ENCODE measurements at regions not wholly inside any gene's neighbourhood (a gene's known extent, or its start where the extent isn't known, plus 50 kb on each side); places are given as distances from the start of the nearest gene placed in this dataset.

DNA sequence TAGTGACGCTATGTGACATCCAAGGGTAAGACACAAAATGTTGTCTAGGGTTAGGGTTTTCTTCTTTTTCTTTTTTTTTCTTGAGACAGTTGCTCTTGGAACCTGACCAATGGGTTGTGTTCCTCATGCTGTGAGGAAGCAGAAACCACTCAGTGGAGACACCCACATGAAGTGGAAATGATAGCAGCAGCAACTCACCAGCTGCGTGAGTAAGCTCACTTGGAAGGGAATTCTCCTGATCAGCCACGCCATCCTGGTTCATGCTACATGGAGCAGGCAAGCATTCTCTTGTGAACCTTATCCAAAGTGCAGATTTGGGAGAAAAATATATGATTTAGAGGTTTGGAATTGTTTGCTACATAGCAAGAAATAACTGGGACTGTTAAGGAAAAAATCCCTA is 863.7 kb downstream of the EPHA4 start (continued):
- TF ChIP-seq, protein P1, sequence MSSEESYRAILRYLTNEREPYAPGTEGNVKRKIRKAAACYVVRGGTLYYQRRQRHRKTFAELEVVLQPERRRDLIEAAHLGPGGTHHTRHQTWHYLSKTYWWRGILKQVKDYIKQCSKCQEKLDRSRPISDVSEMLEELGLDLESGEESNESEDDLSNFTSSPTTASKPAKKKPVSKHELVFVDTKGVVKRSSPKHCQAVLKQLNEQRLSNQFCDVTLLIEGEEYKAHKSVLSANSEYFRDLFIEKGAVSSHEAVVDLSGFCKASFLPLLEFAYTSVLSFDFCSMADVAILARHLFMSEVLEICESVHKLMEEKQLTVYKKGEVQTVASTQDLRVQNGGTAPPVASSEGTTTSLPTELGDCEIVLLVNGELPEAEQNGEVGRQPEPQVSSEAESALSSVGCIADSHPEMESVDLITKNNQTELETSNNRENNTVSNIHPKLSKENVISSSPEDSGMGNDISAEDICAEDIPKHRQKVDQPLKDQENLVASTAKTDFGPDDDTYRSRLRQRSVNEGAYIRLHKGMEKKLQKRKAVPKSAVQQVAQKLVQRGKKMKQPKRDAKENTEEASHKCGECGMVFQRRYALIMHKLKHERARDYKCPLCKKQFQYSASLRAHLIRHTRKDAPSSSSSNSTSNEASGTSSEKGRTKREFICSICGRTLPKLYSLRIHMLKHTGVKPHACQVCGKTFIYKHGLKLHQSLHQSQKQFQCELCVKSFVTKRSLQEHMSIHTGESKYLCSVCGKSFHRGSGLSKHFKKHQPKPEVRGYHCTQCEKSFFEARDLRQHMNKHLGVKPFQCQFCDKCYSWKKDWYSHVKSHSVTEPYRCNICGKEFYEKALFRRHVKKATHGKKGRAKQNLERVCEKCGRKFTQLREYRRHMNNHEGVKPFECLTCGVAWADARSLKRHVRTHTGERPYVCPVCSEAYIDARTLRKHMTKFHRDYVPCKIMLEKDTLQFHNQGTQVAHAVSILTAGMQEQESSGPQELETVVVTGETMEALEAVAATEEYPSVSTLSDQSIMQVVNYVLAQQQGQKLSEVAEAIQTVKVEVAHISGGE (CRISPR knock-in tag; IDR thresholded peaks at IDR 0.05), result no peak
- TF ChIP-seq GTF2F1 (IDR thresholded peaks at IDR 0.05; ENCODE audit: low read depth, low read length), result no peak
- TF ChIP-seq, protein P2, sequence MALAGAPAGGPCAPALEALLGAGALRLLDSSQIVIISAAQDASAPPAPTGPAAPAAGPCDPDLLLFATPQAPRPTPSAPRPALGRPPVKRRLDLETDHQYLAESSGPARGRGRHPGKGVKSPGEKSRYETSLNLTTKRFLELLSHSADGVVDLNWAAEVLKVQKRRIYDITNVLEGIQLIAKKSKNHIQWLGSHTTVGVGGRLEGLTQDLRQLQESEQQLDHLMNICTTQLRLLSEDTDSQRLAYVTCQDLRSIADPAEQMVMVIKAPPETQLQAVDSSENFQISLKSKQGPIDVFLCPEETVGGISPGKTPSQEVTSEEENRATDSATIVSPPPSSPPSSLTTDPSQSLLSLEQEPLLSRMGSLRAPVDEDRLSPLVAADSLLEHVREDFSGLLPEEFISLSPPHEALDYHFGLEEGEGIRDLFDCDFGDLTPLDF (CRISPR knock-in tag; IDR thresholded peaks at IDR 0.05), result no peak
- no peak for TF ChIP-seq ZEB2 (IDR thresholded peaks at IDR 0.05)
- TF ChIP-seq MBD2 (IDR thresholded peaks at IDR 0.05; ENCODE audit: borderline replicate concordance, low read depth), result no peak
- TF ChIP-seq RBBP5 (IDR thresholded peaks at IDR 0.05; ENCODE audit: borderline replicate concordance, insufficient read depth, low read length, poor library complexity, severe bottlenecking), result no peak
- TF ChIP-seq ELF2 (CRISPR knock-in tag; IDR thresholded peaks at IDR 0.05), result no peak

All from K562 (cell line).